Pons (tissue), 1 donor: ENCODE measurements at regions not wholly inside any gene's neighbourhood (a gene's known extent, or its start where the extent isn't known, plus 50 kb on each side); places are given as distances from the start of the nearest gene placed in this dataset.
A peak's percentile ranks its signal among the peaks of the same experiment; 100 is the strongest.

Source experiments
- DNase-seq: peaks from one replicate; pipeline ENCODE4 v3.0.0-alpha.2; 2016; ENCODE audit warnings: low spot score

- DNase-seq: no peak
These were observed 313.8 kb upstream of the HS6ST1 start for GRCh38 chr2:128632501-128632800.

- DNase-seq: no peak
These were observed 314.8 kb upstream of the HS6ST1 start for GRCh38 chr2:128633501-128633900.

- DNase-seq: no peak
These were observed 316.8 kb upstream of the HS6ST1 start for GRCh38 chr2:128635361-128635900.

- no peak for DNase-seq
These were observed 318.1 kb upstream of the HS6ST1 start for GRCh38 chr2:128636802-128637147.

- DNase-seq: no peak
These were observed 318.9 kb upstream of the HS6ST1 start for GRCh38 chr2:128637481-128638155.

DNA sequence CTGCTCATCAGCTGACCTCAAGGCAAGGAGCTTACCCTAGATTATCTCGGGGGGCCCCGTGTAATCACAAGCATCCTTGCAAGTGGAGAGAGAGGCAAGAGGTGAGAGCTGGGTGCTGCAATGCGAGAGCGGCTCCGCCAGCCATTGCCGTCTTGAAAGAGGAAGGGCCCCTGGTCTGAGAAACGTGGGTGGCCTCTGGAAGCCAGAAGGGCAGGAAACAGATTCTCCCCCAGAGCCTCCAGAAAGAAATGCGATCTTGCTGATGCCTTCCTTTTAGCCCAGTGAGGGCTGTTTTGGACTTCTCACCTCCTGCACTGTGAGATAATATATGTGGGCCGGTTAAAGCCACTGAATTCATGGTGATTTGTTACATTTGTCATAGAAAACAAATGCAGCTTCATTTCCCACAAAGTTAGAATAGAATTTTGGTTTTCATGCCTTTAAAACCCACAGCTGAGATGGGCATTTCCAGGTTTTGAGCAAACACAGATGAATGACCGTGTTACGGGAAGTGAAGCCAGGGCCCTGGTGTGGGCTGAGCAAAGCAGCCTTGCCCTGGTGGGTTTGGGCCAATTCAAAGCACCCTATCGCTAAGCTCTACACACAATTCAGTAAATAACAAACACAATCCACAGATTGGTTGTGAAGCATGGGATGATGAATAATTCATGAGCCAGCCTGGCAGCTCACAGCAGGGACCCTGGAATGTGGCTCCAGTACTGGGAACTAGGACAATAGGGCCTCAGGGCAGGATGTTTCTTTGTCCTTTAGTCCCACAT lies 319.9 kb upstream of the HS6ST1 start:
- peak; percentile 61 for DNase-seq

- DNase-seq: no peak
These were observed 320.4 kb upstream of the HS6ST1 start for GRCh38 chr2:128639120-128639477.

- DNase-seq: no peak
These were observed 321.0 kb upstream of the HS6ST1 start for GRCh38 chr2:128639693-128640092.

DNA sequence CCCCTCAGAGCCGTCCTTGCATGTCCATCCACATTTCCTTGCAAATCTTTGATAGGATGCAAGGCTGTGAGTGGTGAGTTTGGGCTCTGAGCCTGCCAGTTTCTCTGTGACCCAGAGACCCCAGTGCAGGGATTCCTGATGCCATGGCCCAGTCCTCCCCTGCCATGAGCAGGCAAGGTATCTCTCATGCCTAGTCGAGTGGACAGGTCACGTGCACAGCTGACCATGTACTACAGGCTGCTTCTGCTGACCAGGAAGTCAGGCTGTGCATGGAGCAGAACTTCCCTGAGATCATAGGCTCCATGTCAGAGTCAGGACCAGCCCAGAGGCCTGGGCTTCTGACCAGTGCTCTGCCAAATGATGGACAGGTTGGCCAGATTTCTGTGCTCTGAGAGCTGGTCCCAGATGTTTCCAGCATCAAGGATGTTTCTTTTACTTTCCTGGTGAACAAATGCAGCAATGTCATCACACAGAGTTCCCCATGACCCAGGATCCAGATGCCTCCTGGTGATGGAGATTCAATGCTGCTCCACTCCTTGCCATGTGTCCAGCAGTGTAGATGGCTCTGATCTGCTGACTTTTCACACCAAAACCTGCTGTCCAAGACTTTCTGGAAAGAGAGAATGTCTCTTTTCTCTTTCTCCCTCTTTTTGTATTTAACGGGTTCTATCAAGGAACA lies 321.6 kb upstream of the HS6ST1 start:
- no peak for DNase-seq

DNA sequence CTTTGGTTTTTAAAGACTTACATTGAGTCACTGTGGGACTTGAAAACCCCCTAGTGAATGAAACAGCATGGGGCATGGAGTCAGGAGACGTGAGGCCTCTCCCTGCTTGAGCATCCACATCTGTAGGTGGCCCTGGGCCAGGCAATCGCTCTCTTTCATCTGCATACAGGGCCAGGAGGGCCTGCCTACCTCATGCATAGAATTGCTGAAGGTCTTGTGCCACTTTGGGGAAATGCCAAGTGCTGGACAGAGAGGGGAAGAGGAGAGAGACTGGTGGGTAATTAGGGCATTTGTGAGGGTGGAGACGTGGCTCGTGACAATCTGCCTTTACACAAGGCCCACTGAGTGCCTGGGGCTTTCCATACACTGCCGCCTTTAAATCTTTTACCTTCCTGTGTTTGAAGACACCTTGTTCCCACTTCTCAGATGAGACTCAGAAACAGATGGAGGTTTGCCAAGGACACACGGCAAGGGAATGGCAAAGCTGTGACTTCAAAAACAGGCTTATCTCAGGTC lies 322.2 kb upstream of the HS6ST1 start:
- no peak for DNase-seq

GRCh38 chr2:128641421-128642080 lies 322.9 kb upstream of the HS6ST1 start:
- DNase-seq: no peak

GRCh38 chr2:128642316-128642715 lies 323.6 kb upstream of the HS6ST1 start:
- no peak for DNase-seq

DNA sequence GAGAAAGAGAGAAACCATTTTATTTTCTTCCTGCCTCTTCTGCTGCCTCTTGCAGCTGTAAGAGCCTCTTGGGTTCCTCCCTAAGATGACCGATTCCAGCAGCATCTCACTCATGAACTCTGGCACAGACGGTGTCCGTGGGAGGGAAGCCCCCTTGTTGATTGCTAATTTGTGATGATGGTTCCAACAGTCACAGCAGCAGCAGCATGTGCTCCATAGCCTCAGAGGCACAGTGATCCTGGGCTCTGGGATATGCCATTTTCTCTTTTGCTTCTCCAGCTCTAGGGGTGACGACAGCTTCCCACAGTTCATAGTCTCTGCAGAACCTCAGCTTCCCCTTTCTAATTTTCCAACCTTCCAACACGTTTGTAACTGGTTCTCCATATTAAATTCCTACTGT lies 324.2 kb upstream of the HS6ST1 start:
- no peak for DNase-seq

DNA sequence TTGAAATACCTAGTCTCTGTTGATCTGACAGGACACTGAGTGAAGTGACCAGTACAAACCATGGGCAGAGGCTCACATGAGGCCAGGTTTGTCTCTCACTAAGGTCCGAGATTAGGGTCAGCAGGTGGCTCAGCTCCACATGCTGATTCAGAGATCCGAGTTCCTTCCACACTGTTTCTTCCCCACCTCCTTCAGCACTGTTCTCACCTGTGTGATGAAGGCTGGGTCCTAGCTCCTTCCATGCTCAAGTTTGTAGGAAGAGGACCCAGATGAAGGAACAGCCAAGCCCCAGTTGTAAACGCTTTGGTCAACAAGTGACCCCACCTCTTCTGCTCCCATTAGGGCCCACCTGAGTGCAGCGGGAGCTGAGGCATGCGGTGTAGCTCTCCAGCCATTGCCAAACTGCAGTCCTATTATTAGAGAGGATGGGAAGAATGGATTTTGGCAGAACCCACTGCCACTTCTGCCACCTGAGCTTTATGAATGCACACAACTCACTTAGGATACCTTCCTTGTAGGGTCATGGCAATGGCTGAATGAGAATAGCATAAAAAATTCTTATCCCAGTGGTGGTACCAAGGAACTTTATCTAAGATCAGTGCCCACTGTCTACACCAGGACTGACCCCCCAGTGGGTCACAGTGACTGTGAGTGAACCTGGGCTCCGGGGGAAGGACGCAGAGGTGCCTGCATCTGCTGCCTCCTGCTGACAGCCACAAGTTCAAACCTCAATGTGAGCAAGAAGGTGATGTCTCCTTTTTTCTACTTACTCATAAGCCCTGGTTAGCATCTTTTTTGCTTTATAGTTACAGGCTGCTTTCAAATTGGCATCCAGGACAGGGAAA lies 324.8 kb upstream of the HS6ST1 start:
- DNase-seq: no peak

DNA sequence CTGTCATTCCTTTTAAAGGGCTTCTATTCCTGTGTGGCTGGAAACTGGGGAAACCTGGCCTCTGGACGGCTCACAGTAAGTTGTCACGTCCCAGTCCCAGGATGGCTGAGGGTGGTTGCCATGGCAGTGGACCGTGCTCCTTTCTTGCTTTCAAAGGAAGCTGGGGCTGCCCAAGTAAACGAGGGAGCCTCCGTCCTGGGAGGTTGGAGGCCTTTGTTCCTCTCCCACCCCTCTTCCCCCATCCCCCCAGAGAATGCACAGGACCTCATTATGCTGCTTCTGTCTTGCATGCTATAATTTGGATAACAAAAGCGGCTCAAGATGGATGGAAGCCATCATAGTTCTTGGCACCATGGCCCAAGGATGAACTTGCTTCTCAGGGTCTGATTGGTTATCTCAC lies 325.5 kb upstream of the HS6ST1 start:
- DNase-seq: no peak

GRCh38 chr2:128644718-128645256 lies 326.1 kb upstream of the HS6ST1 start:
- no peak for DNase-seq

DNA sequence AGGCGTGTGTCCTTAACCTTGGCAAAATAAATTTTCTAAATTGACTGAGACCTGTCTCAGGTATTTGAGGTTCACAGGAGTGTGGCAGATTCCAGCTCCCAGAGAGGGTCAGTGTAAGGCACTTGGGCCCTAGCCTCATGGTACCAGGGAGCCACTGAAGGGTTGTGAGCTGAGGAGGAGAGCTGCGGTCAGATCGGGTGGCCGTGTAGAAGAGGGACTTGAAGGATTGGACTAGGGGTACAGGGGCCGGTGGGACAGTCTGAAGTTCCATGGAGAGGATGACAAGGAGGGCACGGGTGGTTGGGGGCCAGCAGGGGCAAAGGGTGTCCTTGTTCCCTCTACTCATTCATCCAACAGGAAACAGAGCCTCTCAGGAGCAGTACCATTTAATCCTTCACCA lies 327.0 kb upstream of the HS6ST1 start:
- DNase-seq: no peak

- no peak for DNase-seq
These were observed 327.4 kb upstream of the HS6ST1 start for GRCh38 chr2:128646091-128646490.

GRCh38 chr2:128646691-128647090 lies 328.0 kb upstream of the HS6ST1 start:
- DNase-seq: no peak

GRCh38 chr2:128651000-128651399 lies 332.3 kb upstream of the HS6ST1 start:
- no peak for DNase-seq

DNA sequence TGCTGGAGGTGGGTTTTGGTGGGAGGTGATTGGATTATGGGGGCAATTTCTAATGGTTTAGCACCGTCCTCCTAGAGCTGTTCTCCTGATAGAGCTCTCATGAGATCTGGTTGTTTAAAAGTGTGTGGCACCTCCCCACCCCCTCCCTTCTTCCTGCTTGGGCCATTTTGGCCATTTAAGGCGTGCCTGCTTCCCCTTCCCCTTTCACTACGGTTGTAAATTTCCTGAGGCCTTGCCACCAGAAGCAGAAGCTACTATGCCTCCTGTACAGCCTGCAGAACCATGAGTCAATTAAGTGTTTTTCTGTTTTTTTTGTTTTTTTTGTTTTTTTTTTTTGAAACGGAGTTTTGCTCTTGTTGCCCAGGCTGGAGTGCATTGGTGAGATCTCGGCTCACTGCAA lies 335.7 kb upstream of the HS6ST1 start:
- DNase-seq: peak; percentile 58
